ENCODE measurements at regions not wholly inside any gene's neighbourhood (a gene's known extent, or its start where the extent isn't known, plus 50 kb on each side); places are given as distances from the start of the nearest gene placed in this dataset.

DNA sequence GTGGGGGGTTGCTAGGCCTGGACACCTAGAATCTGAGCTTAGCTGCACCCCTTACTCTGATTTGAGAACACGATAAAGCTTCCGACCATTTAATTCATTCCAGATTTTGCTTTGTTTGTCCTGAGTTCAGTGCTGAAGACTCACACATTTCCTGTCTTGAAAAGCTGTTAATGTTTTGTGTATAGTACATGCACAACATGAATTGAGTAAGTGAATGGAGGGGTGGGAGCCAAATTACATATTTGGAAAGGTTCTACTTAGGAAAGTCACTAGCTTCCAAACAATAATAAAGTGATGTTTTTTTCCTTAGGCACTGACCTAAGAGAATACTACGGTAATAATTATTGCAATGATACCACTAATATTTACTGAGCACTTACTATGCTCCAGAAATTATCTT lies 955.2 kb upstream of the NR2F2 start (continued):
- TF ChIP-seq, protein P1, sequence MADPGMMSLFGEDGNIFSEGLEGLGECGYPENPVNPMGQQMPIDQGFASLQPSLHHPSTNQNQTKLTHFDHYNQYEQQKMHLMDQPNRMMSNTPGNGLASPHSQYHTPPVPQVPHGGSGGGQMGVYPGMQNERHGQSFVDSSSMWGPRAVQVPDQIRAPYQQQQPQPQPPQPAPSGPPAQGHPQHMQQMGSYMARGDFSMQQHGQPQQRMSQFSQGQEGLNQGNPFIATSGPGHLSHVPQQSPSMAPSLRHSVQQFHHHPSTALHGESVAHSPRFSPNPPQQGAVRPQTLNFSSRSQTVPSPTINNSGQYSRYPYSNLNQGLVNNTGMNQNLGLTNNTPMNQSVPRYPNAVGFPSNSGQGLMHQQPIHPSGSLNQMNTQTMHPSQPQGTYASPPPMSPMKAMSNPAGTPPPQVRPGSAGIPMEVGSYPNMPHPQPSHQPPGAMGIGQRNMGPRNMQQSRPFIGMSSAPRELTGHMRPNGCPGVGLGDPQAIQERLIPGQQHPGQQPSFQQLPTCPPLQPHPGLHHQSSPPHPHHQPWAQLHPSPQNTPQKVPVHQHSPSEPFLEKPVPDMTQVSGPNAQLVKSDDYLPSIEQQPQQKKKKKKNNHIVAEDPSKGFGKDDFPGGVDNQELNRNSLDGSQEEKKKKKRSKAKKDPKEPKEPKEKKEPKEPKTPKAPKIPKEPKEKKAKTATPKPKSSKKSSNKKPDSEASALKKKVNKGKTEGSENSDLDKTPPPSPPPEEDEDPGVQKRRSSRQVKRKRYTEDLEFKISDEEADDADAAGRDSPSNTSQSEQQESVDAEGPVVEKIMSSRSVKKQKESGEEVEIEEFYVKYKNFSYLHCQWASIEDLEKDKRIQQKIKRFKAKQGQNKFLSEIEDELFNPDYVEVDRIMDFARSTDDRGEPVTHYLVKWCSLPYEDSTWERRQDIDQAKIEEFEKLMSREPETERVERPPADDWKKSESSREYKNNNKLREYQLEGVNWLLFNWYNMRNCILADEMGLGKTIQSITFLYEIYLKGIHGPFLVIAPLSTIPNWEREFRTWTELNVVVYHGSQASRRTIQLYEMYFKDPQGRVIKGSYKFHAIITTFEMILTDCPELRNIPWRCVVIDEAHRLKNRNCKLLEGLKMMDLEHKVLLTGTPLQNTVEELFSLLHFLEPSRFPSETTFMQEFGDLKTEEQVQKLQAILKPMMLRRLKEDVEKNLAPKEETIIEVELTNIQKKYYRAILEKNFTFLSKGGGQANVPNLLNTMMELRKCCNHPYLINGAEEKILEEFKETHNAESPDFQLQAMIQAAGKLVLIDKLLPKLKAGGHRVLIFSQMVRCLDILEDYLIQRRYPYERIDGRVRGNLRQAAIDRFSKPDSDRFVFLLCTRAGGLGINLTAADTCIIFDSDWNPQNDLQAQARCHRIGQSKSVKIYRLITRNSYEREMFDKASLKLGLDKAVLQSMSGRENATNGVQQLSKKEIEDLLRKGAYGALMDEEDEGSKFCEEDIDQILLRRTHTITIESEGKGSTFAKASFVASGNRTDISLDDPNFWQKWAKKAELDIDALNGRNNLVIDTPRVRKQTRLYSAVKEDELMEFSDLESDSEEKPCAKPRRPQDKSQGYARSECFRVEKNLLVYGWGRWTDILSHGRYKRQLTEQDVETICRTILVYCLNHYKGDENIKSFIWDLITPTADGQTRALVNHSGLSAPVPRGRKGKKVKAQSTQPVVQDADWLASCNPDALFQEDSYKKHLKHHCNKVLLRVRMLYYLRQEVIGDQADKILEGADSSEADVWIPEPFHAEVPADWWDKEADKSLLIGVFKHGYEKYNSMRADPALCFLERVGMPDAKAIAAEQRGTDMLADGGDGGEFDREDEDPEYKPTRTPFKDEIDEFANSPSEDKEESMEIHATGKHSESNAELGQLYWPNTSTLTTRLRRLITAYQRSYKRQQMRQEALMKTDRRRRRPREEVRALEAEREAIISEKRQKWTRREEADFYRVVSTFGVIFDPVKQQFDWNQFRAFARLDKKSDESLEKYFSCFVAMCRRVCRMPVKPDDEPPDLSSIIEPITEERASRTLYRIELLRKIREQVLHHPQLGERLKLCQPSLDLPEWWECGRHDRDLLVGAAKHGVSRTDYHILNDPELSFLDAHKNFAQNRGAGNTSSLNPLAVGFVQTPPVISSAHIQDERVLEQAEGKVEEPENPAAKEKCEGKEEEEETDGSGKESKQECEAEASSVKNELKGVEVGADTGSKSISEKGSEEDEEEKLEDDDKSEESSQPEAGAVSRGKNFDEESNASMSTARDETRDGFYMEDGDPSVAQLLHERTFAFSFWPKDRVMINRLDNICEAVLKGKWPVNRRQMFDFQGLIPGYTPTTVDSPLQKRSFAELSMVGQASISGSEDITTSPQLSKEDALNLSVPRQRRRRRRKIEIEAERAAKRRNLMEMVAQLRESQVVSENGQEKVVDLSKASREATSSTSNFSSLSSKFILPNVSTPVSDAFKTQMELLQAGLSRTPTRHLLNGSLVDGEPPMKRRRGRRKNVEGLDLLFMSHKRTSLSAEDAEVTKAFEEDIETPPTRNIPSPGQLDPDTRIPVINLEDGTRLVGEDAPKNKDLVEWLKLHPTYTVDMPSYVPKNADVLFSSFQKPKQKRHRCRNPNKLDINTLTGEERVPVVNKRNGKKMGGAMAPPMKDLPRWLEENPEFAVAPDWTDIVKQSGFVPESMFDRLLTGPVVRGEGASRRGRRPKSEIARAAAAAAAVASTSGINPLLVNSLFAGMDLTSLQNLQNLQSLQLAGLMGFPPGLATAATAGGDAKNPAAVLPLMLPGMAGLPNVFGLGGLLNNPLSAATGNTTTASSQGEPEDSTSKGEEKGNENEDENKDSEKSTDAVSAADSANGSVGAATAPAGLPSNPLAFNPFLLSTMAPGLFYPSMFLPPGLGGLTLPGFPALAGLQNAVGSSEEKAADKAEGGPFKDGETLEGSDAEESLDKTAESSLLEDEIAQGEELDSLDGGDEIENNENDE (IDR thresholded peaks at IDR 0.05; ENCODE audit: insufficient replicate concordance, low read length), result no peak
- no peak for TF ChIP-seq JUN (IDR thresholded peaks at IDR 0.05; ENCODE audit: low read depth, low read length)
- no peak for TF ChIP-seq TAF1 (IDR thresholded peaks at IDR 0.05; ENCODE audit: low read depth, low read length)

Measured in H1 (cell line).